ENCODE measurements at regions not wholly inside any gene's neighbourhood (a gene's known extent, or its start where the extent isn't known, plus 50 kb on each side); places are given as distances from the start of the nearest gene placed in this dataset.
"Not testable (repeated sequence)": the region's sequence is repeated elsewhere in the genome, so short reads cannot be mapped to it uniquely, and the experiment has no call there.

- Histone ChIP-seq H3K4me3 (no peak overlapping the region), H3K27ac (no peak overlapping the region)
- TF ChIP-seq CTCF (IDR thresholded peaks at IDR 0.05) = no peak
- no peak for DNase-seq (ENCODE audit: low spot score)
Observed at GRCh38 chr11:122418032-122418431, 237.5 kb upstream of the UBASH3B start.

GRCh38 chr11:122414406-122415018 lies 241.0 kb upstream of the UBASH3B start:
- no peak overlapping the region for H3K27ac ChIP-seq
- no peak overlapping the region for H3K4me3 ChIP-seq
- no peak for DNase-seq (ENCODE audit: low spot score)
- no peak for TF ChIP-seq CTCF (IDR thresholded peaks at IDR 0.05)

- H3K27ac ChIP-seq = no peak overlapping the region
- DNase-seq (ENCODE audit: low spot score) = no peak
- H3K4me3 ChIP-seq = no peak overlapping the region
- no peak for TF ChIP-seq CTCF (IDR thresholded peaks at IDR 0.05)
Observed at GRCh38 chr11:122413677-122414076, 241.8 kb upstream of the UBASH3B start.

GRCh38 chr11:122412581-122412980 lies 242.9 kb upstream of the UBASH3B start:
- no peak for TF ChIP-seq CTCF (IDR thresholded peaks at IDR 0.05)
- H3K4me3 ChIP-seq = no peak overlapping the region
- H3K27ac ChIP-seq = no peak overlapping the region
- no peak for DNase-seq (ENCODE audit: low spot score)

GRCh38 chr11:122406466-122406865 lies 249.1 kb upstream of the UBASH3B start:
- Histone ChIP-seq H3K4me3 (no peak overlapping the region), H3K27ac (no peak overlapping the region)
- DNase-seq (ENCODE audit: low spot score) = no peak
- TF ChIP-seq CTCF (IDR thresholded peaks at IDR 0.05) = no peak

GRCh38 chr11:122405547-122406341 lies 249.8 kb upstream of the UBASH3B start:
- H3K4me3 ChIP-seq = no peak overlapping the region
- H3K27ac ChIP-seq = no peak overlapping the region
- TF ChIP-seq CTCF (IDR thresholded peaks at IDR 0.05) = no peak
- DNase-seq (ENCODE audit: low spot score) = no peak

GRCh38 chr11:122404571-122404970 lies 251.0 kb upstream of the UBASH3B start:
- DNase-seq (ENCODE audit: low spot score) = no peak
- Histone ChIP-seq H3K27ac (no peak overlapping the region), H3K4me3 (no peak overlapping the region)
- TF ChIP-seq CTCF (IDR thresholded peaks at IDR 0.05) = no peak

- H3K4me3 ChIP-seq; DNase-seq (ENCODE audit: low spot score); H3K27ac ChIP-seq: not testable (repeated sequence)
Observed at GRCh38 chr11:122401581-122401980, 253.9 kb upstream of the UBASH3B start.
